ENCODE measurements at regions not wholly inside any gene's neighbourhood (a gene's known extent, or its start where the extent isn't known, plus 50 kb on each side); places are given as distances from the start of the nearest gene placed in this dataset.
"Not testable (repeated sequence)": the region's sequence is repeated elsewhere in the genome, so short reads cannot be mapped to it uniquely, and the experiment has no call there.

DNA sequence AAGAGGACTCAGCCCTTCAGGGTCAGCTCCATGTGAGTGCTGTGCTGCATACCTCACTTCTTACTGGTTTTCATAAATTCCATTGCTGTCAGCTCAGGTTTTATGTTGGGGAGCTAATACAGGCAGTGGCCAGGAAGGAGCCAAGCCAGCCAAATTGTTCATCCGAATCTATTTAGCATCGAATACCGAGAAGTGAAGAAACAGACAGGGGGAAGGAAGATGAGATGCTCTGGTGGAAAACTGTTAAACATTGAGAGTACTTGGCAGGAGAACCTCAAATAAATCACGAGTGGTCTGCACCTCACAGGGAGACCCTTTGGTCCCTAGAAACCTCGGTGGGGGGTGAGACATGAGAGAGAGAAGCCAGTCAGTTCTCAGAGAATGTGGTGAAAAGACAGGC lies 196.0 kb upstream of the TMEM72 start:
- DNase-seq (ENCODE audit: low spot score), result no peak
- intact Hi-C loops (cut with DNase I), result no loop called here

DNA sequence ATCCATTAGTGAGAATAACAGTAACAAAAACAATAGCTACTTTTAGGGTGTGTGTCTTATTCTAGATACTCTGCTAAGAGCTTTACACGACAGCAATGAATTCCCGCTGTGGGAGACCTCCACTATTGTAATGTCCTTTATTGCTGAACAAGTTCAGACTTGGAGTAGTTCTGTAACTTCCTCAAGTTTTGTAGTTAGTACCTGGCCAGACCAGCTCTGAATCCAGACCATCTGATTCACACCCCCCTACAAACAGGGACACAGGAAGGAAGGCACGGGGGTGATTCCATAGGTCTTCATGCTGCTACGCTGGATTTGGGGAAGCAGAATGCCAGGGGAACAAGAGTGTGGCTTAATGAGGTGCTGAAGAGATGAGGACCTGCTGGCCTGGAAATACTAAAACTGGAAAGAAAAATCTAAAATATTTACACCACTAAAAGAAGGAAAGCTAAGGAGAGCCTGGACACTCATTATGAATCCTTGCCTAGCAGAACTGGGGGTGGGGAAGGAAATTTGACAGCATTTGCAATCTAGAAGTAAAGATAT lies 194.6 kb upstream of the TMEM72 start:
- no peak for DNase-seq (ENCODE audit: low spot score)
- intact Hi-C loops (cut with DNase I), result no loop called here

DNA sequence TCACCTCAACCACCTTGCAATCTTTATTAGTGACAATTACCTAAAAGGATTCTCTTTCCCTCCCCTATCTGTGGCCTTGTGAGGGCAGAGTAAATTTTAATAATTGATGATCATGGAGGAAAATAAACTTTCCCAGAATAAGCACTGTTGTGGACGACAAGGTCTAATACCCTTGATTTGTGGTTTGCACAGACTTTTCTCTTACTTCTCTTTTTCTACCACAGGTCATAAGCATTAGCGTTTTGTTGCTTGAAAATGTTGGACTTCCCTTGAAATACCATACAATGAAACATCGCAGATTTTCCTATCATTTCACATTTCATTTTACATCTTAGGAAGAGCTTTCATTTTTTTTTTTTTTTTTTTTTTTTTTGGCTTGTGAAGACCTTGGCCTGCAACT lies 188.1 kb upstream of the TMEM72 start:
- intact Hi-C loops (cut with DNase I), result no loop called here
- no peak for DNase-seq (ENCODE audit: low spot score)

DNA sequence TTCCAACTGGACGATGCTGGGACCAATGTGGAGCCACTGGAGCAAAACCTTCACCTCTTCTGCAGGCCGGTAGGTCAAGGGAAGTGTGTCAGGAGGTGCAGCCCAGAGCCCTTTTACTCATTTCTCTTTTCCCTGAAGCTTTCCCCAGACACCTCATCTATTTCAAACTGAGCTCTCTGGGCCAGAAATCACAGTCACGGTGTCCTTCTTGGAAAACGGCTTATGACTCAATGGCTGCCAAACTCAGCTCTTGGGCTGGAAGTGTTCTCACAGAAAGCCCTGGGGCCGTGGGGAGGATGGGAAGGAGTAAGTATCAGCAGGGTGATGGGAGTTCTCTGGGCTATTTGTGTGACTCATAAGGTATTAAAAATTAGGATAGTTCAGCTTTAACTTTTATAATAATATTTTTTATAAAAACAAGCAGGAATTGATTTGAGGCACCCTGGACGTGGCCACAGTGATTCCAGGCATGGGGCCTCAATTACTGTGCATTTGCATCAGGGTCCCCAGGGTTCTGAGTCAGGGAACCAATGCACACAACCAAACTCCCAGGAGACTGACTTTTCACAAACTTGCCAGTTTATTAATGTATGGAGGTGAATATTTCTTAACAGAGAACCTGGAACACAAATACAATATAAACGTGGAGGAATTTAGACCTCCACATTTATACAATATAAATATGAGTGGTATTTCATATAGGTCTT lies 187.4 kb upstream of the TMEM72 start:
- no peak for DNase-seq (ENCODE audit: low spot score)
- intact Hi-C loops (cut with DNase I), result no loop called here

DNA sequence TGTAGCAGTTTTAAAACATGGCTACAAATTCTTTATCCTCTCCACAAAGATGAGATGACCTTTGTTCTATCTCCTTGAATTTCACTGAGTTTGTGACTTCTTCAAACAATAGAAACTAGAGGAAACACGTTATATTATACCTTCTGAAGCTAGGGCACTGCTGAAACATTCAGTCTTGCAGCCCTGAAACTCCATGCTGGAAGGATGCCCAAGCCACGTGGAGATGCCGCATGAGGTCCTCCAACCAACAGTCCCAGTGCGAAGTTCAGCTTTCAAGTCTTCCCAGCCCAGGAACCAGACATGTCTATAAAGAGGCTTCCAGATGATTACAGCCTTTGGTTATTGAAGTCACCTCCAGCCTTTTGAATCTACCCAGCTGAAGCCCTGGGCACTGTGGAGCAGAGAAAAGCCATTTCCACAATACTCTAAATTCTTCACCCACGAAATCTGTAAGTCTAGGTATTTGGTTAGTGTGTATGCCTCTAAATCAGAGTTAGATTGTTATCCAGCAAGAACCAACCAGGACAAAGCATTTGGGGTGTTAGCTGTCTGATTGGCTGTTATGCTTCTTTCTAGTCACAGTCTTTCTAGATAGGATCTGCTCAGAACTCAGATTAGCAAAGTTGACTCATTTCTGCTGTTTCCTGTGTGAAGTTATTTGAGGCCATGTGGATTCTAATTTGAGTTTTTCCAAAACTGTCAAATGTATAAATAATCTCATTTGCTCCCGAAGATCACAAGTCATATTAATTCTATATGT lies 186.5 kb upstream of the TMEM72 start:
- no peak for DNase-seq (ENCODE audit: low spot score)
- intact Hi-C loops (cut with DNase I), result no loop called here

DNA sequence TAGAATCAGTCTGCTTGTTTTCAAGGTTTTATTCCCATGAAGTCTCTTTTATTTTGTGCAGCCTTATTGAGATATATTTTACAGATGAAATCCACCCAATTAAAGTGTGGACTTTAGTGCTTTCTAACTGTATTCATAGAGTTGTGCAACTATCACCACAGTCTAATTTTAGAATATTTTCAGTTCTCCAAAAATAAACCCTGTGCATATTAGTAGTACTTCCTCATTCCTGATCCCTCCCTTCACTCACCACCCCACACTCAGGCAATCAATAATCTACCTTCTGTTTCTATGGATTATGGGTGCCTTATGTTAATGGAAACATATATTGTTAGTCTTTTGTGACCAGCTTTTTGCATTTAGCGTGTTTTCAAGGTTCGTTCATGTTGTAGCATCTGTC lies 185.7 kb upstream of the TMEM72 start:
- DNase-seq (ENCODE audit: low spot score), result no peak
- intact Hi-C loops (cut with DNase I), result no loop called here

DNA sequence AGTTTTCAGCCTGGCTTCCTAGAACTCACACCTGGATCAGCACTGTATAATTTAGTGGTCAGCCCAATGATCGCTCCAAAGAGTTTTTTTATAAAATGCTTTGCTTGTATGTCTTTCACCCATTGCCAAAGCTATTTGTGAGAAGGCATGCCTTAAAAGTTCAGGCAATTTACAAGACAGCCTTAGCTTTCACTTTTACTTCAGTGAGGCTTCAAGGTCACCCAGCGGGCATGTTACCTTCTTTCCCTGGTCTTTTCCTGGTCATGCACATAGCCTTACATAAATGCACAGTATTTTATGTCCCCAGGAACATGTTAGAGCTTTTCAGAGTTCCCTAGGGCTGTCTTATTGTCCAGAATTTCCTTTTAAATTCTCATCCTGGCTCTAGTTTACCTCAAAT lies 179.9 kb upstream of the TMEM72 start:
- intact Hi-C loops (cut with DNase I), result no loop called here
- no peak for DNase-seq (ENCODE audit: low spot score)

DNA sequence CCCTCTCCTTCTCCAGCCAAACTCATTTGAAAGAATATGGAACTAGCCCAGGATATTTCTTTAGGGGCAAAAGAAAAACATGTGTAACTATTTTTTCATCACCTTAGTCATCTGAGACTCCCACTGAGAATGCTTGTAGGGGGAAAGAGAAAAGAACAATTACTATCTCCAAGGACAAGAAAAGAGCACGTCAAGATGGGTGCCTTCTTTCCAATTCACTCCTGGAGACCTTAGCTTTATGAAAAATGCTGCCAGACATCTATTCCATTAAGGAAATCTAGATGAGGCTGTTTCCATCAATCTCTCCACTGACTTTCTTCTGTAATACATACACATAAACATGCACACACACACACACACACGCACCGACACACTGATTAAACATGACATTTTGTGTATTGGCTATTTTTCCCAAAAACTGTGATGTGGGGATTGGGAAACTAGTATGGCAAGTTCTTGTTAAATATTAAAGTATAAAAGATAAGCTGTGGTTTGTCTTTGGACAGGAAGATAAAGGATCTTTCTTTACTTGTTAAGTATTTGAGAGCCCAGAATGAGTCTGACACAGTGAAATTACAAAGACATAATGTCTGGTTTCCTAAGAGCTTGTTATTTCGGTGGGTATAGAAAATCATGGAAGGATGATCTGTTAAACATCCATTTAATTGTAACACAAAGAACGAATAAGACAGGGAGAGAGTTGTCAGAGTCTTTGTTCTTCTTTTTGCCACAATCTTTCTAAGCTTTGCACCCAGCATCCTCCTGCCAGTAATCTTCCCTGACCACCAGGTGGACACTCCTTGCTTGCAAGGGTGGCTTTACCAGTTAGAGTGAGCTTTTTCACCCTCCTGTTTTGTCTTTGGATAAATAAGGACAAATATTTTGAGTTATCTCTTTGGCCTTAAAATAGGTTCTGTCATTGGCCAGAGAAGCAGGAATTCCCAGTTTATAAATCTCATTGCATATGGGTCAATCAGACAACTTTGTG lies 177.3 kb upstream of the TMEM72 start:
- DNase-seq (ENCODE audit: low spot score), result no peak
- intact Hi-C loops (cut with DNase I), result no loop called here

DNA sequence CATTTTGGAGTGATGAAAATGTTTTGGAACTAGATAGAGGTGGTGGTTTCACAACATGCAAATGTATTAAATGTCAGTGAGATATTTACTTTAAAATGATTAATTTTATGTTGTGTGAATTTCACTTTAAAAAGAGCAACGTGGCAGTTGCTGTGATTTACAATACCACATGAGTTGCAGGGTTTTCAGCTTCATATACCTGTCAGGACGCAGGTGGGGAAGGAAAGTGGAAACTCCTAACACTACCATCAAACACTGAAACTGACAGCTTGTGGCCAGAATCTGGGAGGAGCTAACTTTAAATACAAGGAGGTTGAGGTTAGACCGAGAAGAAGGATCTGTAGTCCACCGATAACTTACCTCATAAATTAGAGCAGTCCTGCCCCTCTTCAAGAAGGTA lies 168.9 kb upstream of the TMEM72 start:
- intact Hi-C loops (cut with DNase I), result no loop called here
- no peak for DNase-seq (ENCODE audit: low spot score)

DNA sequence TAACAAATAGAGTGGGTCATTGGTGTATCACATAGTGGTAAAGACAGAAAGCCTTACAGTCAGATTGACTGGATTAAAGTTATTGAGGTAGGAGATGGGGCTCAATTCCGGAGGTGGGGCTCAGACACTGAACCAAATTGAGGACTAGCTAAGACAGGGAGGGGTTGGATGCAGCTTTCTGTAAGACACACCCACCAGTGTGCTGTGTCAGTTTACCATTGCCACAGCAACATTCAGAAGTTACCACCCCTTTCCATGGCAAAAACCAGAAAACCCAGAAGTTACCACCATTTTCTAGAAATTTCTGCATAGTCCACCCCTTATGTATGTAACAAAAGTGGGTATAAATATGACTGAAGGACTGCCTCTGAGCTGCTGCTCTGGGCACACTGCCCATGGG lies 167.6 kb upstream of the TMEM72 start:
- intact Hi-C loops (cut with DNase I), result no loop called here
- no peak for DNase-seq (ENCODE audit: low spot score)

DNA sequence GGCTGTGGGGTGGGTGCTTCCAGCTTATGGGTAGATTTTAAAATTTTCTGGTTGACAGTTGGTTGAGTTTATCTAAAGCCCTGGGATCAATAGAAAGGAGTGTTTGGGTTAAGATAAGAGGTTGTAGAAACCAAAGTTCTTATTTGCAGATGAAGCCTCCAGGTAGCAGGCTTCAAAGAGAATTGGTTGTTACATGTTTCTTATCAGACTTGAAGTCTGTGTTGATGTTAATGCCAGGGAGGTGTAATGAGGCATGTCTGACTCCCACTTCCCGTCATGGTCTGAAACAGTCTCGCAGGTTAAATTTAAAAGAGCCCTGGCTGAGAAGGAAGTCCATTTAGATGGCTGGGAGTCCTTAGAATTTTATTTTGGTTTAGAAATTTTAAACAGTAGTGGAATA lies 165.2 kb upstream of the TMEM72 start:
- intact Hi-C loops (cut with DNase I), result no loop called here

DNA sequence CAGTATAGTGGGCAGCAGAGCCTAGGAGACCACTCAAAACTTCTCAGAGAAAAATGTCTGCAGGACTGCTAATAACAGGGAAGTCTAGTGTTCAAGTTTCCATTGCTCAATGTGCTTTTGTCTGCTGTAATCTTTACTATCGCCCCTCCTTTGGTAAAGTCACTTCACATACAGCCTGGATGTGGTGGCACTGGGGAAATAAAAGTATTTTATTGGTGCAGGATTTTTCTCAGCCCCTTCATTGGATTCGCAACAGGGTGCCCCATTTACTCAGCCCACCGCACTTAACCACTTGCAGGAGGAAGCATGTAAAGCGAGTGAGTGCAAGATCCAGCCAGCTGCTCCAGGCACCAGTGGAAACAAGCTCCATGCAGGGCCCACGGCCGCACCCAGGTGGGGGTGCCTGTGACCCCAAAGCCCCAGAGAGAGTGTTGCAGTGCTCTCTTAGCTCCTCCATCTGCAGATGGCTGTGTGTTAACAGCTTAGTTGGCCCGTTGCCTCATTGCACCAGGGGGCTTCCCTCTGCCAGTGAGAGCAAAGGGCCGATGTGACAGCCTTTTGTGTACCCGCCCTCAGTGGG lies 163.5 kb upstream of the TMEM72 start:
- intact Hi-C loops (cut with DNase I), result no loop called here
- no peak for DNase-seq (ENCODE audit: low spot score)

More for the DNA sequence above, 165.2 kb upstream of the TMEM72 start:
- DNase-seq (ENCODE audit: low spot score), result no peak

DNA sequence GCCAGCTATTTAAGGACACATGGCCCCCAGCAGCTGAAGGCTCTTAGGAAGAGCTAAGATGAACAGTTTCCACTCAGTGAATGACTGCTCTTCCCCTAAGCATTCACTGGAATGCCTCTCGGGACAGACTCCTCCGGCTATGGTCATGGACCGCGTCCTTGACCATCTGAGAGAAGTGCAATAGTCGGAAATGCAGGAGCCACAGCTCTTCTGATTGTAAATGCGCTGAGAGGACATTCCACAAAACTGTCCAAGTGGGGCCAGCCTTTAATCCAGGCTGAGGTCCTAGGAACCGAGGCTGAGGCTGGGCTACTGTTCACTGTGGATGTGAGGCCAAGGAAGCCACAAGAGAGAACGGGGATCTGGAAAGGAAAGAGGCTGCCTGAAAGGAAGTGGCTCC lies 162.0 kb upstream of the TMEM72 start:
- intact Hi-C loops (cut with DNase I), result no loop called here
- no peak for DNase-seq (ENCODE audit: low spot score)

DNA sequence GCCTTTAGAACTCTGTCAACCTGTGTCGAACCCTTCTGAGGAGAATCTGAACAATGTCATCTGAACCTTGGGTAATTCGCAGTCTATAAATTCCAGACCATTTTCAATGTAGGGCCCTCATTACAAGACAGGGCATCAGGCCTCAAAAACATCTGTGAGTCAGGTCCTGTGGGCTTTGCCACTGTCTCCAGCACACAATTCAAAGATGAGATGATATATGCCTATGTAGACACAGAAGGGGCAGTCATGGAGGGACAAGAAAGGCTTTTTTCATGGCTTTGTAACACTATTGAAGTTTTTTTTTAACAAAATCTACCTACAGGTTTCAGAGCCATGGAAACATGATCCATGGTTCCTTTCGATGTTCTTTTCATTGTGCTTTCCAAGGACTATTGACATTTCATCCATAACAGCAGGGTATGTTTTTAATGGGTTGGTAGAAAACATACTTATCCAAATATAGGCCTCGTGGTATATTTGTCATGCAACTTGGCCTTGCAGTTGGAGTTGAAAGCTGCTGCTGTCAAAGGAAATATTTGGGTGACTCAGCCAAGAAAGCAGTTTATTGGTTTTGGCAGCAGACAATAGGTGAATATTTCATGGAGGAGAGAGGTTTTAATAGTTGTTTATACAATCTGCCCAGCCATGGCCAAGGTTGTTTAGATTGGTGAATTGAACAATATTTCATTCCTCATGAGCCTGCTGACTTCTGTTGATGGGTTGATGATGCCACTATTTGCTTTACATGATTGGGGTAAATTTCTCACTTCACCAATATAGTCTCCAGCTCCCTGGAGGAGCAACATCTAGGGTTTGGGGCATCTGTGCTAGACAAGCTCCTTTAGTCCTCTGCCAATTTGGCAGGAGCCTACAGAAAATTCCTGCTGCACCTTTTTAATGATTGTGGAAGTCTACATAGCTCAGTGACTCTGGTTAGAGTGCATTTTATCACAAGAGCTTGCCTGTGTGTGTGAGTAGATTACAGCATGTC lies 158.4 kb upstream of the TMEM72 start:
- DNase-seq (ENCODE audit: low spot score), result no peak
- intact Hi-C loops (cut with DNase I), result no loop called here

DNA sequence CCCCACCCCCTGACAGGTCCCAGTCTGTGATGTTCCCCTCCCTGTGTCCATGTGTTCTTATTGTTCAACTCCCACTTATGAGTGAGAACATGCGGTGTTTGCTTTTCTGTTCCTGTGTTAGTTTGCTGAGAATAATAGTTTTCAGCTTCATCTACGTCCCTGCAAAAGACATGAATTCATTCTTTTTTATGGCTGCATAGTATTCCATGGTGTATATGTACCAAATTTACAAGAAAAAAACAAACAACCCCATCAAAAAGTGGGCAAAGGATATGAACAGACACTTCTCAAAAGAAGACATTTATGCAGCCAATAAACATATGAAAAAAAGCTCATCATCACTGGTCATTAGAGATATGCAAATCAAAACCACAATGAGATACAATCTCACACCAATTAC lies 156.8 kb upstream of the TMEM72 start:
- intact Hi-C loops (cut with DNase I); DNase-seq (ENCODE audit: low spot score): not testable (repeated sequence)

DNA sequence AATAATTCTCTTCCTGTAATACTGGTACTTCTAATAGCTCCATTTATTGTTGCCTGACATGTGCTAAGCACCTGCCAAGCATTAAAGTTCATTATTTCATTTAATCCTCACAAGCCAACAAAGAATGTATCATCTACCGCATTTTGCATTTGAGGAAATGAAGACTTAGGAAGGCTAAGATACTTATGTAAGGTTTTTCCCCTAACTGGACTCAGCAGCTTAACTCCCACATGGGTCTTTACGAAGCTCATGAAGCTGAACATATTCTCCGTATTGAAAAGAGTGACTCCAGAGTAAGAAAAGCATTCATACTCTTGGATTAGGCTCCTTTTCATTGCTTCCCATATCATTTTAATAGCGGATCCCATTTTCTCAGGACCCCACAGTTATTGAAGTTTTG lies 155.7 kb upstream of the TMEM72 start:
- DNase-seq (ENCODE audit: low spot score), result no peak
- intact Hi-C loops (cut with DNase I), result no loop called here

DNA sequence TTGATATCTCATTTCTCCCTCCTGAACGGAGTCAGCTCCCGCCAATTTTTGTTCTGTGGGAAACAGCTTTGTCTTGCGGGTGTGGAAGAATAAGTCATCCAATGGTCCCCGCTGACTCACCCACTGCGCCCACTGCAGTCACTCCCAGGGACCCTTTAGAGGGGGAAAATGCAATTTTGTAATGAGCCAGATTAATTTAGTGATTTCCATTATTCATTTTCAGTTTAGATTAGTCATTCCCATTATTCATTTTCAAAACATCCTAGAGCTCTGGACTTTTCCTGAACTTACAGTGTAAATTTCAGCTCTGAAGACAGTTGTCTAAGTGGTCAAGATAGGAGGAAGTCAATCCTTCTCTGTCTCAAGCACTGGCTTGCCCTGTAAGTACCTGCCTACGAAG lies 154.9 kb upstream of the TMEM72 start:
- intact Hi-C loops (cut with DNase I), result no loop called here
- no peak for DNase-seq (ENCODE audit: low spot score)

DNA sequence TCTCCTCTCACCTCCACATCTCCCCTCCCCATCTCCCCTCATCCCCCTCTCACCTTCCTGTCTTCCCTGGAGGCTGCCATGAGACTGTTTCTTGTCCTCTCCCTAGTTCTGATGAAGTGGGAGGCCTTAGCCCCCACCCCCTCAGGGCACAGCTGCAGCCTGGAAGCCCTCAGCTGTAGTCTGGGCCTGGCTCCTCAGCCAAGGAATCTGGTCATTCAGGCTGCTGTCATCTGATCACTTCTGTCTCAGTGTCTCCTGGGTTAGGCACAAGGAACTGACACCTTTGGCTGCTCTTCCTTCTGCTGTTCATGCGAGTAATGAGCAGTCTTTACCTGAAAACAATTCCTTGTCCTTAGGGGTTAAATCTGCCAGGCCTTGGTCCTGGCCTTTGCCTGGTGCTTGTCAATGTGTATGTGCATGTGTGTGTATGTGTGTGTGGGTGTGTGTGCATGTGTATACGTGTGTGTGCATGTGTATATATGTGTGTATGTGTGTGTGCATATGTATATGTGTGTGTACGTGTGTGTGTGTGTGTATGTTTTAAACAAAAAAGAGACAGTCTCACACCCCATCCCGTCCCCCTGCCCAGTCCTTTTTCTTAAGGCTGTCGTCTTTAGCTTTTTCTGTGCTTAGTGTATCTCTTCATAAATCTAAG lies 153.5 kb upstream of the TMEM72 start:
- intact Hi-C loops (cut with DNase I), result no loop called here
- DNase-seq (ENCODE audit: low spot score), result no peak

Data from cardiac septum (tissue), 1 donor.